ENCODE measurements at regions not wholly inside any gene's neighbourhood (a gene's known extent, or its start where the extent isn't known, plus 50 kb on each side); places are given as distances from the start of the nearest gene placed in this dataset.

GRCh38 chr2:479490-480176 is 191.7 kb upstream of the ALKAL2 start:
- no peak for DNase-seq

- DNase-seq: no peak
Measured at GRCh38 chr2:479031-479430, 191.1 kb upstream of the ALKAL2 start.

- DNase-seq: no peak
Measured at GRCh38 chr2:471560-471959, 183.7 kb upstream of the ALKAL2 start.

- DNase-seq: no peak
Measured at GRCh38 chr2:469514-469913, 181.6 kb upstream of the ALKAL2 start.

- no peak for DNase-seq
Measured at GRCh38 chr2:468648-469336, 180.9 kb upstream of the ALKAL2 start.

- no peak for DNase-seq
Measured at GRCh38 chr2:467892-468647, 180.2 kb upstream of the ALKAL2 start.

GRCh38 chr2:467543-467891 is 179.6 kb upstream of the ALKAL2 start:
- no peak for DNase-seq

GRCh38 chr2:467101-467500 is 179.2 kb upstream of the ALKAL2 start:
- no peak for DNase-seq

GRCh38 chr2:464562-465309 is 176.8 kb upstream of the ALKAL2 start:
- no peak for DNase-seq

GRCh38 chr2:460861-461260 is 173.0 kb upstream of the ALKAL2 start:
- peak; percentile 28 to 77 (median 56) for DNase-seq

GRCh38 chr2:459931-460330 is 172.0 kb upstream of the ALKAL2 start:
- DNase-seq: no peak

GRCh38 chr2:458425-458815 is 170.5 kb upstream of the ALKAL2 start:
- DNase-seq: no peak

GRCh38 chr2:457792-458424 is 170.0 kb upstream of the ALKAL2 start:
- no peak for DNase-seq

GRCh38 chr2:457262-457661 is 169.4 kb upstream of the ALKAL2 start:
- DNase-seq: no peak

- no peak for DNase-seq
Measured at GRCh38 chr2:455913-456312, 168.0 kb upstream of the ALKAL2 start.

GRCh38 chr2:455015-455705 is 167.3 kb upstream of the ALKAL2 start:
- no peak for DNase-seq

GRCh38 chr2:453132-453531 is 165.2 kb upstream of the ALKAL2 start:
- DNase-seq: no peak

- DNase-seq: no peak
Measured at GRCh38 chr2:451495-451894, 163.6 kb upstream of the ALKAL2 start.

- no peak for DNase-seq
Measured at GRCh38 chr2:449246-450067, 161.6 kb upstream of the ALKAL2 start.

- no peak for DNase-seq
Measured at GRCh38 chr2:447902-448665, 160.2 kb upstream of the ALKAL2 start.

Measured in stimulated activated naive CD4-positive, alpha-beta T cell (primary cell).